GM12878 (cell line): ENCODE measurements at regions not wholly inside any gene's neighbourhood (a gene's known extent, or its start where the extent isn't known, plus 50 kb on each side); places are given as distances from the start of the nearest gene placed in this dataset.

Experiments
- ATAC-seq: fragments of 200-7000 bp; cut with Tn5 transposase; 3 replicates; pipeline ENCODE4 v1.9.1; 2020; ENCODE audit warnings: mild to moderate bottlenecking, moderate library complexity
- BruUV-seq: library from RNA; stranded (reverse); fragments of 400-500 nt; replicated peaks from 2 replicates; lab custom pipeline; 2021; lab: Mats Ljungman, UMichigan
- CTCF ChIA-PET: fragments of 300-600 bp; sonication (Branson Sonifier 250); formaldehyde crosslinking; extraction: SDS; loops from one replicate; lab custom pipeline; 2021; ENCODE audit warnings: inconsistent platforms; lab: Yijun Ruan, JAX
- POLR2A ChIA-PET: fragments of 350-600 bp; formaldehyde crosslinking; extraction: SDS; loops from one replicate; lab custom pipeline; 2021; ENCODE audit warnings: inconsistent platforms; lab: Charles Lee
- RAD21 ChIA-PET: fragments of 300-600 bp; sonication (Branson Sonifier 250); formaldehyde crosslinking; loops from one replicate; lab custom pipeline; 2023; ENCODE audit warnings: antibody characterized with exemption; ENCODE audit not compliant: unreplicated experiment; lab: Charles Lee
- SMC1A ChIA-PET: fragments of 300-600 bp; sonication (Branson Sonifier 250); formaldehyde crosslinking; loops from one replicate; lab custom pipeline; 2023; ENCODE audit not compliant: unreplicated experiment, uncharacterized antibody; lab: Charles Lee
- DNase-seq: peaks from one replicate; pipeline ENCODE4 v3.0.0-alpha.2; 2011; ENCODE audit warnings: low read depth, low spot score
- FAIRE-seq: peaks from 3 replicates; lab custom pipeline; 2011; peaks lifted over from hg19 to GRCh38; lab: Jason Lieb, UNC
- H2AFZ ChIP-seq: 2 replicates; pipeline ENCODE4 v1.6.0; 2011; ENCODE audit warnings: low read depth, low read length, control low read depth; ENCODE audit not compliant: control insufficient read depth
- H3K27ac ChIP-seq: 2 replicates; pipeline ENCODE4 v1.5.1; 2011; ENCODE audit warnings: control low read depth; ENCODE audit not compliant: control insufficient read depth, insufficient read depth
- H3K27me3 ChIP-seq, 2 experiments: replicated peaks in 1 of 2; 2 replicates each; pipeline versions ENCODE4 v1.6.0 to v1.6.1; 2011; ENCODE audit warnings: low read length in 1 of 2; ENCODE audit not compliant: control insufficient read depth in 2 of 2, insufficient read depth in 2 of 2
- H3K36me3 ChIP-seq, 2 experiments: 2 replicates each; pipeline ENCODE4 v1.5.1; 2011; ENCODE audit warnings: low read length in 1 of 2; ENCODE audit not compliant: control insufficient read depth in 2 of 2, insufficient read depth in 2 of 2
- H3K4me1 ChIP-seq: 2 replicates; pipeline ENCODE4 v1.6.1; 2011; ENCODE audit warnings: mild to moderate bottlenecking, low read length, moderate library complexity, mixed read lengths; ENCODE audit not compliant: control insufficient read depth, insufficient read depth
- H3K4me2 ChIP-seq: 2 replicates; pipeline ENCODE4 v1.6.0; 2011; ENCODE audit warnings: control low read depth; ENCODE audit not compliant: control insufficient read depth, insufficient read depth
- H3K4me3 ChIP-seq: fragments of 200-600 bp; sonication (generic); 2 replicates; pipeline ENCODE4 v1.5.1; 2016
- H3K79me2 ChIP-seq: 2 replicates; pipeline ENCODE4 v1.6.0; 2011; ENCODE audit warnings: low read length; ENCODE audit not compliant: control insufficient read depth, insufficient read depth
- H3K9ac ChIP-seq: 2 replicates; pipeline ENCODE4 v1.8.0; 2011; ENCODE audit warnings: low read length, control low read depth, mixed read lengths; ENCODE audit not compliant: control insufficient read depth, insufficient read depth
- H3K9me3 ChIP-seq: replicated peaks from 3 replicates; pipeline ENCODE4 v1.5.1; 2011; ENCODE audit warnings: mild to moderate bottlenecking, low read length; ENCODE audit not compliant: control insufficient read depth, insufficient read depth
- H4K20me1 ChIP-seq: 2 replicates; pipeline ENCODE4 v1.6.0; 2011; ENCODE audit not compliant: control insufficient read depth, insufficient read depth
- BCL3 ChIP-seq: IDR thresholded peaks from 2 replicates; pipeline ENCODE4 v1.6.1; 2011; ENCODE audit warnings: borderline replicate concordance, low read depth, mild to moderate bottlenecking, moderate library complexity, low read length; ENCODE audit not compliant: insufficient read depth, poor library complexity, severe bottlenecking
- E2F8 ChIP-seq: fragments of 450-650 bp; IDR thresholded peaks from 2 replicates; pipeline ENCODE4 v1.6.1; 2018; ENCODE audit warnings: mild to moderate bottlenecking, low read depth, moderate library complexity; ENCODE audit not compliant: partially characterized antibody
- EGR1 ChIP-seq, 2 experiments: IDR thresholded peaks; 1 replicate in 1 of 2; 2 replicates in 1 of 2; pipeline ENCODE4 v1.6.1; 2011 to 2012; ENCODE audit warnings: low read depth in 2 of 2, low read length in 2 of 2, borderline replicate concordance in 1 of 2, mild to moderate bottlenecking in 1 of 2, moderate library complexity in 1 of 2
- ETV6 ChIP-seq, 2 experiments: fragments of 450-650 bp in 1 of 2; IDR thresholded peaks in 1 of 2; conservative IDR thresholded peaks in 1 of 2; 2 replicates each; pipeline ENCODE4 v1.6.1; 2014; ENCODE audit warnings: antibody characterized with exemption in 1 of 2, borderline replicate concordance in 1 of 2, low read depth in 1 of 2, mild to moderate bottlenecking in 1 of 2, moderate library complexity in 1 of 2
- GABPA ChIP-seq: IDR thresholded peaks from 2 replicates; pipeline ENCODE4 v1.6.1; 2014; ENCODE audit warnings: antibody characterized with exemption, low read depth, mild to moderate bottlenecking, inconsistent platforms
- KDM1A ChIP-seq: fragments of 200-600 bp; sonication (generic); IDR thresholded peaks from 2 replicates; pipeline ENCODE4 v1.6.1; 2016; ENCODE audit warnings: borderline replicate concordance
- KLF5 ChIP-seq: fragments of 450-650 bp; IDR thresholded peaks from 2 replicates; pipeline ENCODE4 v1.6.1; 2014; ENCODE audit warnings: mild to moderate bottlenecking; ENCODE audit not compliant: partially characterized antibody
- MTA3 ChIP-seq: IDR thresholded peaks from 2 replicates; pipeline ENCODE4 v1.6.1; 2012; ENCODE audit warnings: low read length, inconsistent platforms, borderline replicate concordance
- MYC ChIP-seq: IDR thresholded peaks from 2 replicates; pipeline ENCODE4 v1.6.1; 2011; ENCODE audit warnings: mild to moderate bottlenecking, low read length, moderate library complexity, inconsistent platforms; ENCODE audit not compliant: insufficient read depth, insufficient replicate concordance, insufficient read length, severe bottlenecking
- PML ChIP-seq: IDR thresholded peaks from 2 replicates; pipeline ENCODE4 v1.6.1; 2012; ENCODE audit warnings: low read length, inconsistent platforms
- RELA ChIP-seq: fragments of 450-650 bp; IDR thresholded peaks from 2 replicates; pipeline ENCODE4 v1.8.0; 2014; ENCODE audit warnings: borderline replicate concordance; ENCODE audit not compliant: partially characterized antibody
- SIX5 ChIP-seq: IDR thresholded peaks from 2 replicates; pipeline ENCODE4 v1.6.1; 2011; ENCODE audit warnings: mild to moderate bottlenecking, low read depth, low read length, moderate library complexity; ENCODE audit not compliant: severe bottlenecking
- SREBF1 ChIP-seq: IDR thresholded peaks from 2 replicates; pipeline ENCODE4 v1.6.1; 2012; ENCODE audit warnings: mild to moderate bottlenecking, low read length
- WGBS: methylation state at CpG from one replicate; pipeline ENCODE4 v1.1.6; 2016; ENCODE audit warnings: low lambda C conversion rate; ENCODE audit not compliant: insufficient replicate concordance, insufficient coverage; ENCODE audit errors: missing lambda C conversion rate; 5-methylcytosine and 5-hydroxymethylcytosine counted together
- in situ Hi-C: fragments of 300-500 bp; cut with MboI; formaldehyde crosslinking; loops from 9 replicates; pipeline ENCODE4 v1.14.3; 2018; ENCODE audit warnings: mixed read lengths
- intact Hi-C: fragments of 100-400 bp; cut with micrococcal nuclease; formaldehyde crosslinking; loops from one replicate; pipeline ENCODE4 v1.14.2; 2022; ENCODE audit not compliant: unreplicated experiment
- TF ChIP-seq, protein P1 (sequence below): IDR thresholded peaks from 2 replicates; pipeline ENCODE4 v1.6.1; 2011; ENCODE audit warnings: mild to moderate bottlenecking, low read depth, low read length, moderate library complexity; ENCODE audit not compliant: insufficient replicate concordance
- TF ChIP-seq, protein P2 (sequence below): fragments of 150-350 bp; IDR thresholded peaks from 2 replicates; pipeline ENCODE4 v1.6.1; 2014; ENCODE audit warnings: mild to moderate bottlenecking, low read depth, low read length
- TF ChIP-seq, protein P3 (sequence below): fragments of 450-650 bp; IDR thresholded peaks from 2 replicates; pipeline ENCODE4 v1.6.1; 2017; ENCODE audit warnings: low read depth, mild to moderate bottlenecking, moderate library complexity

DNA sequence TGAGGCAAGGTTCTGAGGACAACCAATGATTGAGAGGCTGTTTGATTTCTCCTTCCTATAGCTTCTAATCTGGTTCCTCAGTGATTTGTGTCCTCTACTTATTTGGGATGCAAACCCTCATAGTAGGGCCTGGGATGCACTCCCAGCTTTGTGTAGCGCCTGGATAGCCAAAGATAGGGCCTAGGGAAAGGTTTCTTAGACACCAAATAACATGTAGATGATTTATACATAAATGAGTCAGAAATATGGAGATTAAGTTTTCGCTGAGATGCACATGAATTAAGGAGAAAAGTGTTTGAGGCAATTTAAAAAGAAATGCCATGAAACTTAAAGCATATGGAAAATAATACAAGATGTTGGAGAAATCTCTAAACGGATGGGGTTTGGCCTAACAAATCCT is 66.0 kb upstream of the LMO4 start:
- ChIA-PET POLR2A (no interaction called here), SMC1A (no interaction called here), CTCF (no interaction called here), RAD21 (no interaction called here)
- DNase-seq = no peak
- no TSS peak for BruUV-seq
- H4K20me1 ChIP-seq = no peaks in the 10 kb centered on the region
- H3K9ac ChIP-seq = no peak overlapping the region
- no peak for FAIRE-seq
- 7% methylated on average over 3 of the region's 3 CpGs for WGBS
- H3K9me3 ChIP-seq = no peaks in the 10 kb centered on the region
- peaks cover 0 to 2% of the 10 kb centered on the region in 2 experiments; a peak in 1 of 4 replicates for H3K27me3 ChIP-seq
- H3K4me3 ChIP-seq = no peak overlapping the region
- ATAC-seq = no peak
- H3K79me2 ChIP-seq = no peaks in the 10 kb centered on the region
- in situ Hi-C loops = no loop called here
- intact Hi-C loops = no loop called here
- no peaks in the 10 kb centered on the region for H3K36me3 ChIP-seq
- no peak overlapping the region for H2AFZ ChIP-seq
- no peak overlapping the region for H3K27ac ChIP-seq
- no peak overlapping the region for H3K4me2 ChIP-seq
- H3K4me1 ChIP-seq = no peaks in the 10 kb centered on the region
- TF ChIP-seq EGR1 (IDR thresholded peaks at IDR 0.05; ENCODE audit: borderline replicate concordance in 1 of 2, low read depth in 2 of 2, low read length in 2 of 2) (no peak), KDM1A (no peak), GABPA (no peak), ETV6 (conservative IDR thresholded peaks at IDR 0.05 in 1 of 2, IDR thresholded peaks at IDR 0.05 in 1 of 2; ENCODE audit: borderline replicate concordance in 1 of 2, low read depth in 1 of 2) (no peak), KLF5 (no peak), RELA (no peak), SREBF1 (no peak), PML (no peak), MYC (no peak), BCL3 (no peak), MTA3 (no peak), E2F8 (no peak), SIX5 (no peak)
- TF ChIP-seq, protein P1, sequence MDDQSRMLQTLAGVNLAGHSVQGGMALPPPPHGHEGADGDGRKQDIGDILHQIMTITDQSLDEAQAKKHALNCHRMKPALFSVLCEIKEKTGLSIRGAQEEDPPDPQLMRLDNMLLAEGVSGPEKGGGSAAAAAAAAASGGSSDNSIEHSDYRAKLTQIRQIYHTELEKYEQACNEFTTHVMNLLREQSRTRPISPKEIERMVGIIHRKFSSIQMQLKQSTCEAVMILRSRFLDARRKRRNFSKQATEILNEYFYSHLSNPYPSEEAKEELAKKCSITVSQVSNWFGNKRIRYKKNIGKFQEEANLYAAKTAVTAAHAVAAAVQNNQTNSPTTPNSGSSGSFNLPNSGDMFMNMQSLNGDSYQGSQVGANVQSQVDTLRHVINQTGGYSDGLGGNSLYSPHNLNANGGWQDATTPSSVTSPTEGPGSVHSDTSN = no peak
- TF ChIP-seq, protein P2, sequence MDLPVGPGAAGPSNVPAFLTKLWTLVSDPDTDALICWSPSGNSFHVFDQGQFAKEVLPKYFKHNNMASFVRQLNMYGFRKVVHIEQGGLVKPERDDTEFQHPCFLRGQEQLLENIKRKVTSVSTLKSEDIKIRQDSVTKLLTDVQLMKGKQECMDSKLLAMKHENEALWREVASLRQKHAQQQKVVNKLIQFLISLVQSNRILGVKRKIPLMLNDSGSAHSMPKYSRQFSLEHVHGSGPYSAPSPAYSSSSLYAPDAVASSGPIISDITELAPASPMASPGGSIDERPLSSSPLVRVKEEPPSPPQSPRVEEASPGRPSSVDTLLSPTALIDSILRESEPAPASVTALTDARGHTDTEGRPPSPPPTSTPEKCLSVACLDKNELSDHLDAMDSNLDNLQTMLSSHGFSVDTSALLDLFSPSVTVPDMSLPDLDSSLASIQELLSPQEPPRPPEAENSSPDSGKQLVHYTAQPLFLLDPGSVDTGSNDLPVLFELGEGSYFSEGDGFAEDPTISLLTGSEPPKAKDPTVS = no peak
- TF ChIP-seq, protein P3, sequence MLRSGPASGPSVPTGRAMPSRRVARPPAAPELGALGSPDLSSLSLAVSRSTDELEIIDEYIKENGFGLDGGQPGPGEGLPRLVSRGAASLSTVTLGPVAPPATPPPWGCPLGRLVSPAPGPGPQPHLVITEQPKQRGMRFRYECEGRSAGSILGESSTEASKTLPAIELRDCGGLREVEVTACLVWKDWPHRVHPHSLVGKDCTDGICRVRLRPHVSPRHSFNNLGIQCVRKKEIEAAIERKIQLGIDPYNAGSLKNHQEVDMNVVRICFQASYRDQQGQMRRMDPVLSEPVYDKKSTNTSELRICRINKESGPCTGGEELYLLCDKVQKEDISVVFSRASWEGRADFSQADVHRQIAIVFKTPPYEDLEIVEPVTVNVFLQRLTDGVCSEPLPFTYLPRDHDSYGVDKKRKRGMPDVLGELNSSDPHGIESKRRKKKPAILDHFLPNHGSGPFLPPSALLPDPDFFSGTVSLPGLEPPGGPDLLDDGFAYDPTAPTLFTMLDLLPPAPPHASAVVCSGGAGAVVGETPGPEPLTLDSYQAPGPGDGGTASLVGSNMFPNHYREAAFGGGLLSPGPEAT = no peak
